NCI-H526 treated with DMSO at 0.1 percent for 48 hours (cell line): ENCODE measurements at regions not wholly inside any gene's neighbourhood (a gene's known extent, or its start where the extent isn't known, plus 50 kb on each side); places are given as distances from the start of the nearest gene placed in this dataset.

Experiments used
- DNase-seq: peaks from one replicate; lab custom pipeline; 2025; lab: John Stamatoyannopoulos, UW

- no peak for DNase-seq
Observed at GRCh38 chr3:23746441-23746840, 59.3 kb upstream of the UBE2E1 start.

DNA sequence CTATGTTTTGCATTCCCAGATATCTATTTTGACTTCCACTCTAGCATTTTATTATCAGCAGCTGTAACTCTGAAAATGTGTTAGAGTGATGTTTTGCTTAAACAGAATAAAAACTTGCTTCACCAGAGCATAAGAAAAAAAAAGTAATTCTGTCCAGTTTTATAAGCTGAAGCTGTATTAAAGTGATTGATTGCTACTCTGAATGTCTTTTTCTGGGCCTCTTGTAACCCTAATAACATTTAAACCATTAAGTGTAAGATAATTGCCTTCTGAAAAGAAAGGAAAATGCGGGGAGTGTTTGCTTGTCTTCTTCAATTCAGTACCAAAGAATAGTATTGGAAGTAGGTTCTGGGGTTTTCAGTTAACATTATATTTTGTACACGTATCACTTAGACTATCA lies 57.9 kb upstream of the UBE2E1 start:
- DNase-seq: no peak

GRCh38 chr3:23748398-23749110 lies 57.2 kb upstream of the UBE2E1 start:
- DNase-seq: no peak

DNA sequence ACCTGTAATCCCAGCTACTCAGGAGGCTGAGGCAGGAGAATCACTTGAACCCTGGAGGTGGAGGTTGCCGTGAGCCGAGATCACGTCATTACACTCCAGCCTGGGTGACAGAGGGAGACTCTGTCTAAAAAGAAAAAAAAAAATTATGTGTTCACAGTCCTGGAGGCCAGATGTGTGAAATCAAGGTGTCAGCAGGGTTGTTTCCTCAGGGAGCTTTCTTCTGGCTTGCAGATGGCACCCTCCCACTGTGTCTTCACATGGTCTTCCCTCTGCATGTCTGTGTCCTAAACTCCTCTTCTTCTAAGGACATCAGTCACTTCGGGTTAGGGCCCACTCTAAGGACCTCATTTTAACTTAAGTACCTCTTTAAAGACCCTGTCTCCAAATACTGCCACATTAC lies 56.1 kb upstream of the UBE2E1 start:
- DNase-seq: no peak

- DNase-seq: no peak
Observed at GRCh38 chr3:23750573-23751210, 55.1 kb upstream of the UBE2E1 start.

DNA sequence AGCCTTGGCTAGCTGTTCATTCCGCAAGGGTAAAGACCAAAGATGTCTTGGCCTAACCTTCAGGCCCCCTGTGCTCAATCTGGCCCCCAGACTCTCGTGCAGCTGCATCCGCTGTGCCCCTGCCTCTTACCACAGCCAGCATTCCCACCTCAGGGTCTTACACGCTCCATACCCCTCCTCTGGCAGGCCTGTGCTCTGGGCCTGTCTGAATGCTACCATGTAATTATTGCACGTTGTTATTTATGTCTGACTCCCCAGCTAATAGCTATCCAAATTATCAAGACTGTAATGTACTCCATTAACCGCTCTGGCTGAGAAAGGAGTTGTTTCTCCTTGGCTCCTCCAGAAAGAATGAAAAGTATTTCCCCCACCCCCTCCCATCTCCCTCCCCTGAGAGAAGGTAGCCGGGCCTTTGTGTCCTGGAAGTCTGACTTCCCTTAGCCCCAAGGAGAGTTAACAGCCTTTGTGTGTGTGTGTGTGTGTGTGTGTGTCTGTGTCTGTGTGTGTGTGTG lies 54.5 kb upstream of the UBE2E1 start:
- DNase-seq: no peak

DNA sequence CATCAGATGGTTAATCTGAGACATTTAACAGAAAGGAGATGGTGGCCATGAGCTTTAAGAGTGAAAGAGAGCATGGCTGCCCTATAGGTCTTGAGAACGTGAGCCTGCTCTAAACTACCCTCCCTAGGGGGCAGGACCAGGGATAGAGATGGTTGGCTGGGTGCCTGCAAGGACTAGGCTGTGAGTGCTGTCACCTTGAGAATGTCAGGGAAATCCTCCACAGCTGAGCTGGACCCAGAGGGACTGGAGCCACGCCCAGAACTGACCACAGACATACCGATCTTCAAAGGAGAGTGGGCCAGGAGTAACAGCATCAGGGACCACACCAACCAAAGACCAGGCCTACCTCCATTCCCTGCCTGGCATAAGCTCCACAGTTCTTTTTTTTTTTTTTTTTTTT lies 53.6 kb upstream of the UBE2E1 start:
- no peak for DNase-seq

- DNase-seq: no peak
Observed at GRCh38 chr3:23754215-23754614, 51.5 kb upstream of the UBE2E1 start.
